NCI-H2227 treated with DMSO at 0.1 percent for 48 hours (cell line): ENCODE measurements at regions not wholly inside any gene's neighbourhood (a gene's known extent, or its start where the extent isn't known, plus 50 kb on each side); places are given as distances from the start of the nearest gene placed in this dataset.

ENCODE experiments used
- DNase-seq: peaks from one replicate; lab custom pipeline; 2025; lab: John Stamatoyannopoulos, UW

GRCh38 chr22:48327721-48328120 is 1500.0 kb downstream of the BRD1 start:
- DNase-seq = no peak

- no peak for DNase-seq
These were observed 1503.9 kb downstream of the BRD1 start for GRCh38 chr22:48323746-48324145.

- DNase-seq = no peak
These were observed 1504.8 kb downstream of the BRD1 start for GRCh38 chr22:48322907-48323306.

GRCh38 chr22:48321986-48322545 is 1505.6 kb downstream of the BRD1 start:
- no peak for DNase-seq

- DNase-seq = no peak
These were observed 1506.8 kb downstream of the BRD1 start for GRCh38 chr22:48320683-48321451.

GRCh38 chr22:48320048-48320682 is 1507.5 kb downstream of the BRD1 start:
- DNase-seq = no peak

- DNase-seq = no peak
These were observed 1508.2 kb downstream of the BRD1 start for GRCh38 chr22:48319321-48320047.

- DNase-seq = no peak
These were observed 1508.9 kb downstream of the BRD1 start for GRCh38 chr22:48318575-48319320.

- DNase-seq = no peak
These were observed 1509.5 kb downstream of the BRD1 start for GRCh38 chr22:48318173-48318572.

GRCh38 chr22:48316257-48317250 is 1511.1 kb downstream of the BRD1 start:
- no peak for DNase-seq

GRCh38 chr22:48315439-48316256 is 1512.0 kb downstream of the BRD1 start:
- DNase-seq = no peak

GRCh38 chr22:48314073-48314472 is 1513.6 kb downstream of the BRD1 start:
- DNase-seq = no peak

- no peak for DNase-seq
These were observed 1514.4 kb downstream of the BRD1 start for GRCh38 chr22:48313175-48313830.

GRCh38 chr22:48310740-48311139 is 1516.9 kb downstream of the BRD1 start:
- no peak for DNase-seq

GRCh38 chr22:48310289-48310688 is 1517.4 kb downstream of the BRD1 start:
- no peak for DNase-seq

- no peak for DNase-seq
These were observed 1517.8 kb downstream of the BRD1 start for GRCh38 chr22:48309836-48310235.

- no peak for DNase-seq
These were observed 1518.5 kb downstream of the BRD1 start for GRCh38 chr22:48309115-48309705.

GRCh38 chr22:48307931-48308330 is 1519.7 kb downstream of the BRD1 start:
- DNase-seq = no peak
